GM12878 (cell line): ENCODE measurements at regions not wholly inside any gene's neighbourhood (a gene's known extent, or its start where the extent isn't known, plus 50 kb on each side); places are given as distances from the start of the nearest gene placed in this dataset.

Source experiments
- ATF7 ChIP-seq: fragments of 450-650 bp; IDR thresholded peaks from 2 replicates; pipeline ENCODE4 v1.6.1; 2016; ENCODE audit warnings: low read depth, mild to moderate bottlenecking
- BACH1 ChIP-seq: fragments of 450-650 bp; IDR thresholded peaks from 2 replicates; pipeline ENCODE4 v1.6.1; 2017; ENCODE audit warnings: mild to moderate bottlenecking, borderline replicate concordance
- E2F4 ChIP-seq: IDR thresholded peaks from 2 replicates; pipeline ENCODE4 v1.6.1; 2012; ENCODE audit warnings: low read depth, low read length, improper control_type of control experiment
- EGR1 ChIP-seq, 2 experiments: IDR thresholded peaks; 1 replicate in 1 of 2; 2 replicates in 1 of 2; pipeline ENCODE4 v1.6.1; 2011 to 2012; ENCODE audit warnings: low read depth in 2 of 2, low read length in 2 of 2, borderline replicate concordance in 1 of 2, mild to moderate bottlenecking in 1 of 2, moderate library complexity in 1 of 2
- GATAD2B ChIP-seq: fragments of 450-650 bp; conservative IDR thresholded peaks from 2 replicates; pipeline ENCODE4 v1.6.1; 2017; ENCODE audit warnings: low read depth, mild to moderate bottlenecking, moderate library complexity
- JUNB ChIP-seq: IDR thresholded peaks from 2 replicates; pipeline ENCODE4 v1.6.1; 2016; ENCODE audit warnings: antibody characterized with exemption, mild to moderate bottlenecking
- KAT2A ChIP-seq: conservative IDR thresholded peaks from 2 replicates; pipeline ENCODE4 v1.6.1; 2011; ENCODE audit warnings: low read depth, low read length; ENCODE audit not compliant: control insufficient read depth
- MEF2A ChIP-seq: IDR thresholded peaks from 2 replicates; pipeline ENCODE4 v1.6.1; 2011; ENCODE audit warnings: low read depth, mild to moderate bottlenecking, low read length, moderate library complexity; ENCODE audit not compliant: insufficient read depth
- MTA2 ChIP-seq: fragments of 450-650 bp; IDR thresholded peaks from 2 replicates; pipeline ENCODE4 v1.6.1; 2016; ENCODE audit warnings: low read depth, mild to moderate bottlenecking, moderate library complexity
- NBN ChIP-seq: fragments of 450-650 bp; IDR thresholded peaks from 2 replicates; pipeline ENCODE4 v1.6.1; 2016
- NFIC ChIP-seq: IDR thresholded peaks from 2 replicates; pipeline ENCODE4 v1.6.1; 2012; ENCODE audit warnings: low read depth, mild to moderate bottlenecking, inconsistent platforms, low read length, moderate library complexity
- NR2C2 ChIP-seq: IDR thresholded peaks from 2 replicates; pipeline ENCODE4 v1.6.1; 2011; ENCODE audit warnings: borderline replicate concordance, low read depth; ENCODE audit not compliant: control insufficient read depth, insufficient read length
- PAX5 ChIP-seq: IDR thresholded peaks from 2 replicates; pipeline ENCODE4 v1.6.1; 2011; ENCODE audit warnings: low read depth, low read length, borderline replicate concordance
- POU2F2 ChIP-seq: IDR thresholded peaks from 3 replicates; pipeline ENCODE4 v1.6.1; 2011; ENCODE audit warnings: low read depth, mild to moderate bottlenecking, low read length, borderline replicate concordance
- RBBP5 ChIP-seq: fragments of 200-600 bp; sonication (generic); conservative IDR thresholded peaks from 2 replicates; pipeline ENCODE4 v1.6.1; 2016
- RELA ChIP-seq: fragments of 450-650 bp; IDR thresholded peaks from 2 replicates; pipeline ENCODE4 v1.8.0; 2014; ENCODE audit warnings: borderline replicate concordance; ENCODE audit not compliant: partially characterized antibody
- REST ChIP-seq: IDR thresholded peaks from 2 replicates; pipeline ENCODE4 v1.6.1; 2012; ENCODE audit warnings: mild to moderate bottlenecking, low read depth, low read length
- RUNX3 ChIP-seq: IDR thresholded peaks from 2 replicates; pipeline ENCODE4 v1.6.1; 2012; ENCODE audit warnings: low read length, inconsistent platforms
- SIN3A ChIP-seq: IDR thresholded peaks from 2 replicates; pipeline ENCODE4 v1.6.1; 2012; ENCODE audit warnings: low read depth, low read length, improper control_type of control experiment
- TCF7 ChIP-seq: IDR thresholded peaks from 2 replicates; pipeline ENCODE4 v1.6.1; 2014; ENCODE audit warnings: antibody characterized with exemption, borderline replicate concordance
- ZNF207 ChIP-seq: fragments of 450-650 bp; IDR thresholded peaks from 2 replicates; pipeline ENCODE4 v1.6.1; 2014; ENCODE audit warnings: antibody characterized with exemption, mild to moderate bottlenecking, borderline replicate concordance
- ZNF217 ChIP-seq: fragments of 450-650 bp; IDR thresholded peaks from 2 replicates; pipeline ENCODE4 v1.6.1; 2017; ENCODE audit warnings: antibody characterized with exemption, mild to moderate bottlenecking
- ZZZ3 ChIP-seq: IDR thresholded peaks from 2 replicates; pipeline ENCODE4 v1.6.1; 2011; ENCODE audit warnings: low read depth; ENCODE audit not compliant: control insufficient read depth, insufficient read length
- TF ChIP-seq, protein P1 (sequence below): IDR thresholded peaks from 2 replicates; pipeline ENCODE4 v1.6.1; 2012; ENCODE audit warnings: low read depth, low read length, improper control_type of control experiment
- TF ChIP-seq, protein P2 (sequence below): fragments of 450-650 bp; IDR thresholded peaks from 2 replicates; pipeline ENCODE4 v1.6.1; 2016; ENCODE audit warnings: mild to moderate bottlenecking
- TF ChIP-seq, protein P3 (sequence below): IDR thresholded peaks from 2 replicates; pipeline ENCODE4 v1.6.1; 2012; ENCODE audit warnings: low read depth, low read length, improper control_type of control experiment

- TF ChIP-seq E2F4 (no peak), JUNB (peak; percentile 42; the same call in 1 of the 2 replicates), NBN (no peak), REST (no peak), SIN3A (no peak), ATF7 (peak; percentile 55; the same call in 1 of the 2 replicates), ZZZ3 (no peak), ZNF217 (no peak), NR2C2 (no peak), GATAD2B (no peak), RBBP5 (no peak), RUNX3 (no peak), KAT2A (no peak), MEF2A (no peak), ZNF207 (no peak), POU2F2 (peak; percentile 33; the same call in 1 of the 3 replicates), PAX5 (no peak), BACH1 (peak; percentile 44; the same call in 1 of the 2 replicates), MTA2 (peak; percentile 23; the same call in 1 of the 2 replicates), EGR1 (IDR thresholded peaks at IDR 0.05; ENCODE audit: borderline replicate concordance in 1 of 2, low read depth in 2 of 2, low read length in 2 of 2) (no peak), TCF7 (no peak), RELA (no peak), NFIC (no peak)
- TF ChIP-seq, protein P1, sequence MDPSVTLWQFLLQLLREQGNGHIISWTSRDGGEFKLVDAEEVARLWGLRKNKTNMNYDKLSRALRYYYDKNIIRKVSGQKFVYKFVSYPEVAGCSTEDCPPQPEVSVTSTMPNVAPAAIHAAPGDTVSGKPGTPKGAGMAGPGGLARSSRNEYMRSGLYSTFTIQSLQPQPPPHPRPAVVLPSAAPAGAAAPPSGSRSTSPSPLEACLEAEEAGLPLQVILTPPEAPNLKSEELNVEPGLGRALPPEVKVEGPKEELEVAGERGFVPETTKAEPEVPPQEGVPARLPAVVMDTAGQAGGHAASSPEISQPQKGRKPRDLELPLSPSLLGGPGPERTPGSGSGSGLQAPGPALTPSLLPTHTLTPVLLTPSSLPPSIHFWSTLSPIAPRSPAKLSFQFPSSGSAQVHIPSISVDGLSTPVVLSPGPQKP = no peak
- TF ChIP-seq, protein P2, sequence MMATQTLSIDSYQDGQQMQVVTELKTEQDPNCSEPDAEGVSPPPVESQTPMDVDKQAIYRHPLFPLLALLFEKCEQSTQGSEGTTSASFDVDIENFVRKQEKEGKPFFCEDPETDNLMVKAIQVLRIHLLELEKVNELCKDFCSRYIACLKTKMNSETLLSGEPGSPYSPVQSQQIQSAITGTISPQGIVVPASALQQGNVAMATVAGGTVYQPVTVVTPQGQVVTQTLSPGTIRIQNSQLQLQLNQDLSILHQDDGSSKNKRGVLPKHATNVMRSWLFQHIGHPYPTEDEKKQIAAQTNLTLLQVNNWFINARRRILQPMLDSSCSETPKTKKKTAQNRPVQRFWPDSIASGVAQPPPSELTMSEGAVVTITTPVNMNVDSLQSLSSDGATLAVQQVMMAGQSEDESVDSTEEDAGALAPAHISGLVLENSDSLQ = peak; percentile 70
- TF ChIP-seq, protein P3, sequence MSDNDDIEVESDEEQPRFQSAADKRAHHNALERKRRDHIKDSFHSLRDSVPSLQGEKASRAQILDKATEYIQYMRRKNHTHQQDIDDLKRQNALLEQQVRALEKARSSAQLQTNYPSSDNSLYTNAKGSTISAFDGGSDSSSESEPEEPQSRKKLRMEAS = no peak
Measured at GRCh38 chr7:106365252-106366005, 80.6 kb upstream of the NAMPT start (continued).
